Activated naive CD8-positive, alpha-beta T cell treated with anti-CD3 and anti-CD28 coated beads, Interleukin-2, amount 50 U/mL, for 24 hours (primary cell): ENCODE measurements at regions not wholly inside any gene's neighbourhood (a gene's known extent, or its start where the extent isn't known, plus 50 kb on each side); places are given as distances from the start of the nearest gene placed in this dataset.

Source experiments
- ATAC-seq: fragments of 150-1000 bp; cut with Tn5 transposase; one replicate; pipeline ENCODE4 v1.10.0; 2021
- DNase-seq: peaks from one replicate; pipeline ENCODE4 v3.0.0; 2021
- H3K27ac Mint-ChIP-seq: one replicate; pipeline ENCODE4 v1.8.0; 2021; ENCODE audit warnings: mild to moderate bottlenecking, mixed read lengths
- H3K27me3 Mint-ChIP-seq: one replicate; pipeline ENCODE4 v1.8.0; 2021; ENCODE audit warnings: mixed read lengths
- H3K36me3 Mint-ChIP-seq: one replicate; pipeline ENCODE4 v1.8.0; 2021; ENCODE audit warnings: low read depth, mixed read lengths
- H3K4me1 Mint-ChIP-seq: one replicate; pipeline ENCODE4 v1.8.0; 2021; ENCODE audit warnings: mixed read lengths
- H3K4me3 Mint-ChIP-seq: one replicate; pipeline ENCODE4 v1.8.0; 2021; ENCODE audit warnings: mild to moderate bottlenecking, moderate library complexity, mixed read lengths
- H3K9me3 Mint-ChIP-seq: one replicate; pipeline ENCODE4 v1.8.0; 2021; ENCODE audit warnings: mixed read lengths

GRCh38 chr4:159541143-159541542, 438.3 kb downstream of the RAPGEF2 start:
- H3K4me1 Mint-ChIP-seq: no peaks in the 10 kb centered on the region
- no peak overlapping the region for H3K27ac Mint-ChIP-seq
- ATAC-seq (no peak), DNase-seq (no peak)
- no peaks in the 10 kb centered on the region for H3K27me3 Mint-ChIP-seq
- peaks cover 9% of the 10 kb centered on the region for H3K9me3 Mint-ChIP-seq
- H3K4me3 Mint-ChIP-seq: no peak overlapping the region
- H3K36me3 Mint-ChIP-seq: no peaks in the 10 kb centered on the region

- H3K27ac Mint-ChIP-seq: no peak overlapping the region
- no peak for DNase-seq
- H3K27me3 Mint-ChIP-seq: no peaks in the 10 kb centered on the region
- no peak overlapping the region for H3K4me3 Mint-ChIP-seq
- H3K4me1 Mint-ChIP-seq: no peaks in the 10 kb centered on the region
- H3K9me3 Mint-ChIP-seq: no peaks in the 10 kb centered on the region
- no peak for ATAC-seq
- H3K36me3 Mint-ChIP-seq: no peaks in the 10 kb centered on the region
Observed at GRCh38 chr4:159542296-159542695, 439.4 kb downstream of the RAPGEF2 start.

GRCh38 chr4:159543831-159544230, 441.0 kb downstream of the RAPGEF2 start:
- no peak for ATAC-seq
- Mint-ChIP-seq H3K9me3 (no peaks in the 10 kb centered on the region), H3K36me3 (no peaks in the 10 kb centered on the region)

GRCh38 chr4:159545556-159545955, 442.7 kb downstream of the RAPGEF2 start:
- Mint-ChIP-seq H3K4me3 (no peak overlapping the region), H3K27me3 (no peaks in the 10 kb centered on the region), H3K9me3 (no peaks in the 10 kb centered on the region), H3K36me3 (no peaks in the 10 kb centered on the region), H3K27ac (no peak overlapping the region), H3K4me1 (no peaks in the 10 kb centered on the region)
- ATAC-seq (no peak), DNase-seq (no peak)

More at GRCh38 chr4:159543831-159544230, 441.0 kb downstream of the RAPGEF2 start:
- Mint-ChIP-seq H3K27ac (no peak overlapping the region), H3K4me3 (no peak overlapping the region), H3K27me3 (no peaks in the 10 kb centered on the region), H3K4me1 (no peaks in the 10 kb centered on the region)
- no peak for DNase-seq

- Mint-ChIP-seq H3K27ac (no peak overlapping the region), H3K27me3 (no peaks in the 10 kb centered on the region), H3K4me1 (no peaks in the 10 kb centered on the region), H3K4me3 (no peak overlapping the region), H3K9me3 (no peaks in the 10 kb centered on the region), H3K36me3 (no peaks in the 10 kb centered on the region)
- ATAC-seq (no peak), DNase-seq (no peak)
Observed at GRCh38 chr4:159547645-159548308, 444.9 kb downstream of the RAPGEF2 start.

GRCh38 chr4:159549098-159549518, 446.2 kb downstream of the RAPGEF2 start:
- ATAC-seq (no peak), DNase-seq (no peak)
- Mint-ChIP-seq H3K36me3 (no peaks in the 10 kb centered on the region), H3K9me3 (no peaks in the 10 kb centered on the region), H3K27ac (no peak overlapping the region), H3K4me3 (no peak overlapping the region), H3K27me3 (no peaks in the 10 kb centered on the region), H3K4me1 (no peaks in the 10 kb centered on the region)

- no peak overlapping the region for H3K27ac Mint-ChIP-seq
- no peaks in the 10 kb centered on the region for H3K9me3 Mint-ChIP-seq
- no peak overlapping the region for H3K4me3 Mint-ChIP-seq
- ATAC-seq (no peak), DNase-seq (no peak)
- H3K36me3 Mint-ChIP-seq: no peaks in the 10 kb centered on the region
- H3K4me1 Mint-ChIP-seq: no peaks in the 10 kb centered on the region
- H3K27me3 Mint-ChIP-seq: no peaks in the 10 kb centered on the region
Observed at GRCh38 chr4:159551281-159551680, 448.4 kb downstream of the RAPGEF2 start.

GRCh38 chr4:159552979-159553768, 450.3 kb downstream of the RAPGEF2 start:
- no peak for ATAC-seq
- Mint-ChIP-seq H3K4me1 (no peaks in the 10 kb centered on the region), H3K27ac (no peak overlapping the region), H3K4me3 (no peak overlapping the region), H3K9me3 (no peaks in the 10 kb centered on the region), H3K27me3 (no peaks in the 10 kb centered on the region), H3K36me3 (no peaks in the 10 kb centered on the region)
- DNase-seq: no peak

GRCh38 chr4:159555873-159556272, 453.0 kb downstream of the RAPGEF2 start:
- Mint-ChIP-seq H3K27ac (no peak overlapping the region), H3K36me3 (no peaks in the 10 kb centered on the region), H3K9me3 (no peaks in the 10 kb centered on the region), H3K4me1 (no peaks in the 10 kb centered on the region), H3K4me3 (no peak overlapping the region), H3K27me3 (no peaks in the 10 kb centered on the region)
- ATAC-seq: no peak
- DNase-seq: no peak

GRCh38 chr4:159562366-159562765, 459.5 kb downstream of the RAPGEF2 start:
- Mint-ChIP-seq H3K9me3 (peaks cover 5% of the 10 kb centered on the region), H3K4me1 (no peaks in the 10 kb centered on the region), H3K36me3 (no peaks in the 10 kb centered on the region), H3K27ac (no peak overlapping the region), H3K4me3 (no peak overlapping the region), H3K27me3 (no peaks in the 10 kb centered on the region)
- DNase-seq (no peak), ATAC-seq (no peak)

- no peak overlapping the region for H3K4me3 Mint-ChIP-seq
Observed at GRCh38 chr4:159563257-159563656, 460.4 kb downstream of the RAPGEF2 start.

GRCh38 chr4:159564615-159565014, 461.7 kb downstream of the RAPGEF2 start:
- ATAC-seq: no peak
- peaks cover 7% of the 10 kb centered on the region for H3K9me3 Mint-ChIP-seq
- no peak for DNase-seq
- H3K27ac Mint-ChIP-seq: no peak overlapping the region
- H3K36me3 Mint-ChIP-seq: no peaks in the 10 kb centered on the region
- no peak overlapping the region for H3K4me3 Mint-ChIP-seq
- H3K27me3 Mint-ChIP-seq: no peaks in the 10 kb centered on the region
- no peaks in the 10 kb centered on the region for H3K4me1 Mint-ChIP-seq

More at GRCh38 chr4:159563257-159563656, 460.4 kb downstream of the RAPGEF2 start:
- no peak overlapping the region for H3K27ac Mint-ChIP-seq
- H3K9me3 Mint-ChIP-seq: peaks cover 7% of the 10 kb centered on the region
- H3K4me1 Mint-ChIP-seq: no peaks in the 10 kb centered on the region
- ATAC-seq: no peak
- no peaks in the 10 kb centered on the region for H3K36me3 Mint-ChIP-seq
- DNase-seq: no peak
- no peaks in the 10 kb centered on the region for H3K27me3 Mint-ChIP-seq

GRCh38 chr4:159566786-159567185, 463.9 kb downstream of the RAPGEF2 start:
- Mint-ChIP-seq H3K36me3 (no peaks in the 10 kb centered on the region), H3K27me3 (no peaks in the 10 kb centered on the region), H3K9me3 (peaks cover 24% of the 10 kb centered on the region), H3K4me1 (no peaks in the 10 kb centered on the region), H3K4me3 (no peak overlapping the region), H3K27ac (no peak overlapping the region)
- DNase-seq: no peak
- ATAC-seq: no peak

- Mint-ChIP-seq H3K36me3 (no peaks in the 10 kb centered on the region), H3K9me3 (peaks cover 1% of the 10 kb centered on the region), H3K27me3 (no peaks in the 10 kb centered on the region), H3K27ac (no peak overlapping the region), H3K4me1 (no peaks in the 10 kb centered on the region), H3K4me3 (no peak overlapping the region)
- no peak for ATAC-seq
- no peak for DNase-seq
Observed at GRCh38 chr4:159577241-159577640, 474.4 kb downstream of the RAPGEF2 start.

- Mint-ChIP-seq H3K27ac (no peak overlapping the region), H3K4me3 (no peak overlapping the region), H3K36me3 (no peaks in the 10 kb centered on the region), H3K9me3 (peaks cover 19% of the 10 kb centered on the region), H3K4me1 (no peaks in the 10 kb centered on the region), H3K27me3 (peaks cover 1% of the 10 kb centered on the region)
- ATAC-seq: no peak
- no peak for DNase-seq
Observed at GRCh38 chr4:159582685-159583084, 479.8 kb downstream of the RAPGEF2 start.
